ENCODE measurements at regions not wholly inside any gene's neighbourhood (a gene's known extent, or its start where the extent isn't known, plus 50 kb on each side); places are given as distances from the start of the nearest gene placed in this dataset.

- TF ChIP-seq, protein P1, sequence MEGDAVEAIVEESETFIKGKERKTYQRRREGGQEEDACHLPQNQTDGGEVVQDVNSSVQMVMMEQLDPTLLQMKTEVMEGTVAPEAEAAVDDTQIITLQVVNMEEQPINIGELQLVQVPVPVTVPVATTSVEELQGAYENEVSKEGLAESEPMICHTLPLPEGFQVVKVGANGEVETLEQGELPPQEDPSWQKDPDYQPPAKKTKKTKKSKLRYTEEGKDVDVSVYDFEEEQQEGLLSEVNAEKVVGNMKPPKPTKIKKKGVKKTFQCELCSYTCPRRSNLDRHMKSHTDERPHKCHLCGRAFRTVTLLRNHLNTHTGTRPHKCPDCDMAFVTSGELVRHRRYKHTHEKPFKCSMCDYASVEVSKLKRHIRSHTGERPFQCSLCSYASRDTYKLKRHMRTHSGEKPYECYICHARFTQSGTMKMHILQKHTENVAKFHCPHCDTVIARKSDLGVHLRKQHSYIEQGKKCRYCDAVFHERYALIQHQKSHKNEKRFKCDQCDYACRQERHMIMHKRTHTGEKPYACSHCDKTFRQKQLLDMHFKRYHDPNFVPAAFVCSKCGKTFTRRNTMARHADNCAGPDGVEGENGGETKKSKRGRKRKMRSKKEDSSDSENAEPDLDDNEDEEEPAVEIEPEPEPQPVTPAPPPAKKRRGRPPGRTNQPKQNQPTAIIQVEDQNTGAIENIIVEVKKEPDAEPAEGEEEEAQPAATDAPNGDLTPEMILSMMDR (IDR thresholded peaks at IDR 0.05), result no peak
- no peak for TF ChIP-seq POLR2A (IDR thresholded peaks at IDR 0.05)
Measured at GRCh38 chr17:70373369-70373768, 204.0 kb downstream of the KCNJ2 start.
